ENCODE measurements at regions not wholly inside any gene's neighbourhood (a gene's known extent, or its start where the extent isn't known, plus 50 kb on each side); places are given as distances from the start of the nearest gene placed in this dataset.

DNA sequence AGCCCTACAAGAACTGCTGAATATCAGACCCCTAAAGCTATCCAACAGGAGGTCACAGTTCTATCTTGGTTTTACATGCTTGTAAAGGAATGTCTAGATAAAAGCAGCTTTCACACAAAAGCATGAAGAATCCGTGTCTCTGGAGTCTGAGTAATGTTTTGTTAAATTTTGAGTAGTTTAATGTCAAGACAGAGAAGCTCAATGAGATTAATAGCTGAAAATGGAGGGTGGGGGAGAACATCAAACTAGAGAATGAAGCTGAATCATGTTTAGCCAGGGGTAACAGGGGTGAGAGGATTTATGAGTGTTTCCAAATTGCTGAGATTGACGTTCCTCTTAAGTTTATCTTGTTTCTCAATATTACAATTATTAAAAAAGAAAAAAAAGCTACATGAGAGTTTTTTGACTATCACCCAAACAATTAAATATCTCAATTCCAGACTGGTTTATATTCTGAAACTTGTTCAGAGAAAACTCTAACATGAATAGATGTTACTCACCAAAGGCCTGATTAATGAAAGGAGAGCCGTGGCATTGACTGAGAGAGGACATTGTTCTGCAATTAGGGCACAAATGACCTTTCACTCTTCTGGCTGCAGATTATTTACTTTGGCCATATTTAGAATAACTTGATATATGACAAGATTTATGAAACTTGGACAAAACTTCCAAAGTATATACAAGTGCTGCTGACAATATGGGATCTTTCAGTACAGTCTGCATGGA is 266.4 kb upstream of the ETAA1 start:
- Histone ChIP-seq H2BK120ac (ENCODE audit: low read depth, low read length) (peak overlapping the region; percentile 35; the same call in 1 of the 2 replicates), H2AK9ac (replicated peaks; ENCODE audit: low read depth, low read length, poor library complexity) (no peak overlapping the region), H3K4ac (ENCODE audit: low read depth, low read length) (no peak overlapping the region), H4K91ac (ENCODE audit: insufficient read depth, low read depth, low read length) (no peak overlapping the region), H4K8ac (ENCODE audit: low read depth in 2 of 2, low read length in 2 of 2) (no peak overlapping the region), H3K4me1 (ENCODE audit: control insufficient read depth, insufficient read depth, low read length) (peaks cover 5% of the 10 kb centered on the region; the same call in 1 of the 2 replicates), H4K20me1 (ENCODE audit: insufficient read depth, low read length) (no peaks in the 10 kb centered on the region), H3K23ac (ENCODE audit: low read depth, low read length) (no peak overlapping the region), H3K9ac (ENCODE audit: low read depth, low read length) (no peak overlapping the region), H3K36me3 (ENCODE audit: control insufficient read depth, insufficient read depth, low read length) (no peaks in the 10 kb centered on the region), H3K27me3 (ENCODE audit: control insufficient read depth, insufficient read depth, low read length) (no peaks in the 10 kb centered on the region), H3K4me2 (ENCODE audit: low read depth, low read length) (peak overlapping the region; percentile 60; the same call in 1 of the 2 replicates), H3K14ac (replicated peaks; ENCODE audit: low read depth, low read length) (0 out of 2 replicates have a peak overlapping the region, but pooled peaks have one; percentile 29), H2AK5ac (ENCODE audit: low read depth, low read length) (no peak overlapping the region), H4K5ac (ENCODE audit: low read depth, low read length) (no peak overlapping the region), H3K79me1 (ENCODE audit: low read depth in 1 of 2, low read length in 2 of 2) (no peaks in the 10 kb centered on the region), H2BK15ac (ENCODE audit: low read depth, low read length) (no peak overlapping the region), H3K56ac (ENCODE audit: extremely low read depth, insufficient read depth, low read length) (no peak overlapping the region), H2BK20ac (ENCODE audit: low read depth, low read length) (no peak overlapping the region), H3K9me3 (ENCODE audit: control insufficient read depth, insufficient read depth, low read length) (no peaks in the 10 kb centered on the region), H3K18ac (ENCODE audit: low read depth, low read length) (peak overlapping the region; percentile 16; the same call in 1 of the 2 replicates), H3K9me1 (ENCODE audit: insufficient read depth, low read length) (no peaks in the 10 kb centered on the region), H3K27ac (ENCODE audit: insufficient read depth, low read length) (no peak overlapping the region), H3K4me3 (ENCODE audit: insufficient read depth, low read depth, low read length) (no peak overlapping the region), H2BK5ac (ENCODE audit: low read depth, low read length, poor library complexity, severe bottlenecking) (peak overlapping the region; percentile 4), H2AFZ (replicated peaks; ENCODE audit: low read length, poor library complexity) (no peak overlapping the region)
- CTCF ChIA-PET: interaction anchor here (0.5 to 1.5 kb wide), 2 partner anchors 21 to 94 kb away, joined by 3 to 4 read pairs; no protein-coding TSS in a partner anchor
- peak; percentile 84 for DNase-seq
- WGBS, 2 experiments (ENCODE audit: extremely low coverage in 2 of 2, insufficient read length in 1 of 2): 0% methylated on average over 1 of the region's 3 CpGs; no CpG with 5 or more reads in 1 of the 2 experiments
- ATAC-seq (ENCODE audit: low read depth): peak; percentile 75
- in situ Hi-C loops (cut with MboI; ENCODE audit: low sequenced_read_pairs): no loop called here
- dilution Hi-C loops (cut with HindIII; ENCODE audit: low sequenced_read_pairs, unreplicated experiment): no loop called here
- POLR2A ChIA-PET (ENCODE audit: unreplicated experiment): no interaction called here
- intact Hi-C loops (cut with micrococcal nuclease): no loop called here
- BruUV-seq (replicated peaks): no TSS peak
- TF ChIP-seq, protein P1, sequence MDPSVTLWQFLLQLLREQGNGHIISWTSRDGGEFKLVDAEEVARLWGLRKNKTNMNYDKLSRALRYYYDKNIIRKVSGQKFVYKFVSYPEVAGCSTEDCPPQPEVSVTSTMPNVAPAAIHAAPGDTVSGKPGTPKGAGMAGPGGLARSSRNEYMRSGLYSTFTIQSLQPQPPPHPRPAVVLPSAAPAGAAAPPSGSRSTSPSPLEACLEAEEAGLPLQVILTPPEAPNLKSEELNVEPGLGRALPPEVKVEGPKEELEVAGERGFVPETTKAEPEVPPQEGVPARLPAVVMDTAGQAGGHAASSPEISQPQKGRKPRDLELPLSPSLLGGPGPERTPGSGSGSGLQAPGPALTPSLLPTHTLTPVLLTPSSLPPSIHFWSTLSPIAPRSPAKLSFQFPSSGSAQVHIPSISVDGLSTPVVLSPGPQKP (IDR thresholded peaks at IDR 0.05; ENCODE audit: borderline replicate concordance, low read depth, low read length): no peak
- TF ChIP-seq MXI1 (IDR thresholded peaks at IDR 0.05; ENCODE audit: borderline replicate concordance, low read depth, low read length): no peak
- no peak for TF ChIP-seq NFE2L2 (IDR thresholded peaks at IDR 0.05; ENCODE audit: low read depth, low read length)
- TF ChIP-seq SMC3 (IDR thresholded peaks at IDR 0.05; ENCODE audit: low read depth, low read length): no peak
- TF ChIP-seq, protein P2, sequence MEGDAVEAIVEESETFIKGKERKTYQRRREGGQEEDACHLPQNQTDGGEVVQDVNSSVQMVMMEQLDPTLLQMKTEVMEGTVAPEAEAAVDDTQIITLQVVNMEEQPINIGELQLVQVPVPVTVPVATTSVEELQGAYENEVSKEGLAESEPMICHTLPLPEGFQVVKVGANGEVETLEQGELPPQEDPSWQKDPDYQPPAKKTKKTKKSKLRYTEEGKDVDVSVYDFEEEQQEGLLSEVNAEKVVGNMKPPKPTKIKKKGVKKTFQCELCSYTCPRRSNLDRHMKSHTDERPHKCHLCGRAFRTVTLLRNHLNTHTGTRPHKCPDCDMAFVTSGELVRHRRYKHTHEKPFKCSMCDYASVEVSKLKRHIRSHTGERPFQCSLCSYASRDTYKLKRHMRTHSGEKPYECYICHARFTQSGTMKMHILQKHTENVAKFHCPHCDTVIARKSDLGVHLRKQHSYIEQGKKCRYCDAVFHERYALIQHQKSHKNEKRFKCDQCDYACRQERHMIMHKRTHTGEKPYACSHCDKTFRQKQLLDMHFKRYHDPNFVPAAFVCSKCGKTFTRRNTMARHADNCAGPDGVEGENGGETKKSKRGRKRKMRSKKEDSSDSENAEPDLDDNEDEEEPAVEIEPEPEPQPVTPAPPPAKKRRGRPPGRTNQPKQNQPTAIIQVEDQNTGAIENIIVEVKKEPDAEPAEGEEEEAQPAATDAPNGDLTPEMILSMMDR (conservative IDR thresholded peaks at IDR 0.05; ENCODE audit: low read depth, low read length): no peak
- TF ChIP-seq RFX5 (IDR thresholded peaks at IDR 0.05; ENCODE audit: low read depth, low read length): no peak
- TF ChIP-seq, protein P3, sequence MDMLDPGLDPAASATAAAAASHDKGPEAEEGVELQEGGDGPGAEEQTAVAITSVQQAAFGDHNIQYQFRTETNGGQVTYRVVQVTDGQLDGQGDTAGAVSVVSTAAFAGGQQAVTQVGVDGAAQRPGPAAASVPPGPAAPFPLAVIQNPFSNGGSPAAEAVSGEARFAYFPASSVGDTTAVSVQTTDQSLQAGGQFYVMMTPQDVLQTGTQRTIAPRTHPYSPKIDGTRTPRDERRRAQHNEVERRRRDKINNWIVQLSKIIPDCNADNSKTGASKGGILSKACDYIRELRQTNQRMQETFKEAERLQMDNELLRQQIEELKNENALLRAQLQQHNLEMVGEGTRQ (IDR thresholded peaks at IDR 0.05; ENCODE audit: low read depth, low read length): no peak
- TF ChIP-seq MAZ (IDR thresholded peaks at IDR 0.05; ENCODE audit: borderline replicate concordance, low read depth, low read length): no peak
- no peak for TF ChIP-seq POLR2A (IDR thresholded peaks at IDR 0.05; ENCODE audit: low read depth, low read length)
- TF ChIP-seq CEBPB (IDR thresholded peaks at IDR 0.05; ENCODE audit: low read depth, low read length): no peak
- no peak for TF ChIP-seq MAFK (IDR thresholded peaks at IDR 0.05; ENCODE audit: low read depth, low read length)
- no peak for TF ChIP-seq RAD21 (IDR thresholded peaks at IDR 0.05; ENCODE audit: low read length)
- TF ChIP-seq RCOR1 (IDR thresholded peaks at IDR 0.05; ENCODE audit: insufficient replicate concordance, low read length): no peak
- no peak for TF ChIP-seq FOS (IDR thresholded peaks at IDR 0.05; ENCODE audit: low read depth, low read length)
- TF ChIP-seq CHD1 (IDR thresholded peaks at IDR 0.05; ENCODE audit: low read depth, low read length): no peak

All from IMR-90 (cell line).